ENCODE measurements at regions not wholly inside any gene's neighbourhood (a gene's known extent, or its start where the extent isn't known, plus 50 kb on each side); places are given as distances from the start of the nearest gene placed in this dataset.

DNA sequence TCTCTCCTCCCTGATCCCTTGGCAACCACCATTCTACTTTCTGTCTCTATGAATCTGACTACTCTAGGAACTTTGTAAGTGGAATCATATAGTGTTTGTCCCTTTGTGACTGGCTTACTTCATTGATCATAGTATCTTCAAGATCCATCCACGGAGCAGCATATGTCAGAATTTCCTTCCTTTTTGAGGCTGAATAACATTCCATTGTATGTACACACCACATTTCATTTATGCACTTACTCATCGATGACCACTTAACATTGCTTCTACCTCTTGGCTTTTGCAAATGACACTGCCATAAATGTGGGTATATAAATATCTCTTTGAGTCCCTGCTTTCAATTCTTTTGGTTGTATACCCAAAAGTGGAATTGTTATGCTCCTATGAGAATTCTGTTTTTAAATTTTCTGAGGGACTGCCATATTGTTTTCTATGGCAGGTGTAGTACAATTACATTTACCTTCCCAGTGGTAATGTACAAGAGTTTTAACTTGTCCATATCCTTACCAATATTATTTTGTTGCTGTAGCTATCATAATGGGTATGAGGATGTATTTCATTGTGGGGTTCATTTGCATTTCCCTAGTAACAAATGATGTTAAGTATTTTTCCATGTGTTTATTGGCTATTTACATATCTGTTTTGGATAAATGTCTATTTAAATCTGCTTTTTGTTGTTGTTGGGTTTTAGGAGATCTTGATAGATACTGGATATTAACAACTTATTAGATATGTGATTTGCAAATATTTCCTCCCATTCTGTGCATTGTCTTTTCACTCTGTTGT lies 466.1 kb downstream of the C4orf33 start:
- no peak for DNase-seq
- H3K27me3 ChIP-seq, result no peaks in the 10 kb centered on the region
- H3K36me3 ChIP-seq, result no peaks in the 10 kb centered on the region
- H3K9me3 ChIP-seq, result no peaks in the 10 kb centered on the region
- no peak overlapping the region for H3K4me3 ChIP-seq
- intact Hi-C loops (cut with DNase I; ENCODE audit: low total_unique reads), result no loop called here
- H3K4me1 ChIP-seq, result no peaks in the 10 kb centered on the region
- TF ChIP-seq, protein P1, sequence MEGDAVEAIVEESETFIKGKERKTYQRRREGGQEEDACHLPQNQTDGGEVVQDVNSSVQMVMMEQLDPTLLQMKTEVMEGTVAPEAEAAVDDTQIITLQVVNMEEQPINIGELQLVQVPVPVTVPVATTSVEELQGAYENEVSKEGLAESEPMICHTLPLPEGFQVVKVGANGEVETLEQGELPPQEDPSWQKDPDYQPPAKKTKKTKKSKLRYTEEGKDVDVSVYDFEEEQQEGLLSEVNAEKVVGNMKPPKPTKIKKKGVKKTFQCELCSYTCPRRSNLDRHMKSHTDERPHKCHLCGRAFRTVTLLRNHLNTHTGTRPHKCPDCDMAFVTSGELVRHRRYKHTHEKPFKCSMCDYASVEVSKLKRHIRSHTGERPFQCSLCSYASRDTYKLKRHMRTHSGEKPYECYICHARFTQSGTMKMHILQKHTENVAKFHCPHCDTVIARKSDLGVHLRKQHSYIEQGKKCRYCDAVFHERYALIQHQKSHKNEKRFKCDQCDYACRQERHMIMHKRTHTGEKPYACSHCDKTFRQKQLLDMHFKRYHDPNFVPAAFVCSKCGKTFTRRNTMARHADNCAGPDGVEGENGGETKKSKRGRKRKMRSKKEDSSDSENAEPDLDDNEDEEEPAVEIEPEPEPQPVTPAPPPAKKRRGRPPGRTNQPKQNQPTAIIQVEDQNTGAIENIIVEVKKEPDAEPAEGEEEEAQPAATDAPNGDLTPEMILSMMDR (IDR thresholded peaks at IDR 0.05), result no peak
- H3K27ac ChIP-seq, result no peak overlapping the region

DNA sequence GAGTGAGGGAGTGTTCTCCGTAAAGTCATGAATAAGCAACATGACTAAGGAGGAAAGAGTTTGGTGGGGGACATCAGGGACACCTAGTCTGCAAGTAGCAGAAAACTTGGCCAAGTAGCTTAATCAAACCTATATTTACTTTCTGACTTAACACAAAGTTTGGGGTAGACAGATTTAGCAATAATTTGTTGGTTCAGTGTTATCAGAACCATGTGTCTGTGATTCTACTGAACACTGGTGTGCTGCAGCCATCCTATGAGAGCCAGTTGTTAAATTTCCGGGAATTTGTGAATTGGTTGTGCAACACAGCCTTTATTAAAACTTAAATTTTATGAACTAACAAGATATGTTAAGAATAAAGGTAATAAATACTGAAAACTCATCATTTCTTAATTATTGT lies 469.3 kb downstream of the C4orf33 start:
- Histone ChIP-seq H3K9me3 (no peaks in the 10 kb centered on the region), H3K27me3 (no peaks in the 10 kb centered on the region), H3K36me3 (no peaks in the 10 kb centered on the region), H3K4me1 (no peaks in the 10 kb centered on the region), H3K4me3 (no peak overlapping the region), H3K27ac (no peak overlapping the region)
- DNase-seq, result no peak
- TF ChIP-seq, protein P1 (IDR thresholded peaks at IDR 0.05), result no peak
- intact Hi-C loops (cut with DNase I; ENCODE audit: low total_unique reads), result no loop called here

DNA sequence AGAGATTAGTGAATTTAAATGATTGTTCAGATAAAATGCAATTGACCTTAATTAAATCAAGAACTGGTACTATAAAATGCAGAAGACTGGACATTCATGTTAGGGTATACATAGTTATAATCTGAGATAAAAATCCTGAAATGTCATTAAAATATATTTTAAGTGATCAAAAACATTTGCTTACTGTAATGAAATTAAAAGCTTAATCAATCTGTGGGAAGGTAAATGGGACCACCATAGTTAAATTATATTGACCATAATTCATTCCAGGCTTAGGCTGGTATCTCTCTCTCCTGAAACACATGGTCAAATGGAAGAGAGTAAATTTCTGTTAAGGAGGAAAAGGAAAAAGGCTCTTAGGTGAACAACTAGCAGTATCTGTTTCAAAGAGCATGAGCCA lies 474.4 kb downstream of the C4orf33 start:
- intact Hi-C loops (cut with DNase I; ENCODE audit: low total_unique reads), result no loop called here
- H3K4me1 ChIP-seq, result no peaks in the 10 kb centered on the region
- no peak overlapping the region for H3K4me3 ChIP-seq
- DNase-seq, result no peak
- no peaks in the 10 kb centered on the region for H3K9me3 ChIP-seq
- H3K27me3 ChIP-seq, result no peaks in the 10 kb centered on the region
- no peak overlapping the region for H3K27ac ChIP-seq
- TF ChIP-seq, protein P1 (IDR thresholded peaks at IDR 0.05), result no peak
- no peaks in the 10 kb centered on the region for H3K36me3 ChIP-seq

DNA sequence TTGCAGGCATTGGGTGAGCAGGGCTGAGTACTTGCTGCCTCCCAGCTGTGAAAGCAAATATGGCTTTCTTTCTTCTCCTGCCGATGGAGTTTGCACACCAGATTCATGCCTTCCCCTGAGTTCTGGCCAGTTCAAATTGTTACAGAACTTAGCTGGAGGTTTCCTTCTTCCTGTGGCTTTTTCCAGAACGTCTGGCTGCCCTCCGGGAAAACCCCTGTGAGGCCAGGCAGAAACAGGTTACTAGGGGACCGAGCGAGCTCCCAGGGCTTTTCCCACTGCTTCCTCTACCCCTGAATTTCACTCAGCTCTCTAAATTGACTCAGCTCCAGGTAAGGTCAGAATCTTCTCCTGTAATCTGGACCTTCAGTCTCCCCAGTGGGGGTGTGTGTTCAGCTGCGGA lies 482.4 kb downstream of the C4orf33 start:
- intact Hi-C loops (cut with DNase I; ENCODE audit: low total_unique reads), result no loop called here
- H3K4me3 ChIP-seq, result no peak overlapping the region
- H3K27ac ChIP-seq, result no peak overlapping the region
- H3K4me1 ChIP-seq, result no peaks in the 10 kb centered on the region
- no peaks in the 10 kb centered on the region for H3K27me3 ChIP-seq
- DNase-seq, result no peak
- H3K9me3 ChIP-seq, result no peaks in the 10 kb centered on the region
- no peaks in the 10 kb centered on the region for H3K36me3 ChIP-seq
- TF ChIP-seq, protein P1 (IDR thresholded peaks at IDR 0.05), result no peak

DNA sequence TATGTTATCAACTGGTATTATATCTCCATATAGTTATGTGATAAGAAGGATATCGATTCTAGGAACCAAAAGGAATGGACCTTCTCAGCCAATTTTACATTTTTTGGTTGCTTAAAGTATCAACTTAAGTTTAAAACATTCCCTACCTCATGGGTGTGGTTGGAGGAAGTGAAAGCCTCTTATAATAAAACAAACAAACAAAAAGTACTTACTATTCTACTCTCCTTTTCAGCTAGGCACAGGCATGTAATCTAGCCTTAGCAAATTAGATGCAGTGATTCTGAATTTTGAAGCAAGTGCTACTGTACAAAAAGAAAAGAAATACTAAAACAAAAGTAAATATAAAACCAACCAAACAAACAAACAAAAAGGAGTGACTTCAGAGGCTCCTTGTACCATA lies 485.4 kb downstream of the C4orf33 start:
- Histone ChIP-seq H3K36me3 (no peaks in the 10 kb centered on the region), H3K4me1 (no peaks in the 10 kb centered on the region), H3K27me3 (no peaks in the 10 kb centered on the region), H3K27ac (no peak overlapping the region), H3K4me3 (no peak overlapping the region), H3K9me3 (peaks cover 0 to 4% (median 0%) of the 10 kb centered on the region in 3 donors)
- DNase-seq, result no peak
- TF ChIP-seq, protein P1 (IDR thresholded peaks at IDR 0.05), result no peak
- intact Hi-C loops (cut with DNase I; ENCODE audit: low total_unique reads), result no loop called here
